Skeletal muscle cell (primary cell): ENCODE measurements at regions not wholly inside any gene's neighbourhood (a gene's known extent, or its start where the extent isn't known, plus 50 kb on each side); places are given as distances from the start of the nearest gene placed in this dataset.

Experiments used
- DNase-seq: peaks from one replicate; pipeline ENCODE4 v3.0.0-alpha.2; 2010; ENCODE audit warnings: low read depth
- H3K4me3 ChIP-seq: 2 replicates; pipeline ENCODE4 v1.5.1; 2011; ENCODE audit warnings: low read depth, mild to moderate bottlenecking, control low read depth, low read length, moderate library complexity

DNA sequence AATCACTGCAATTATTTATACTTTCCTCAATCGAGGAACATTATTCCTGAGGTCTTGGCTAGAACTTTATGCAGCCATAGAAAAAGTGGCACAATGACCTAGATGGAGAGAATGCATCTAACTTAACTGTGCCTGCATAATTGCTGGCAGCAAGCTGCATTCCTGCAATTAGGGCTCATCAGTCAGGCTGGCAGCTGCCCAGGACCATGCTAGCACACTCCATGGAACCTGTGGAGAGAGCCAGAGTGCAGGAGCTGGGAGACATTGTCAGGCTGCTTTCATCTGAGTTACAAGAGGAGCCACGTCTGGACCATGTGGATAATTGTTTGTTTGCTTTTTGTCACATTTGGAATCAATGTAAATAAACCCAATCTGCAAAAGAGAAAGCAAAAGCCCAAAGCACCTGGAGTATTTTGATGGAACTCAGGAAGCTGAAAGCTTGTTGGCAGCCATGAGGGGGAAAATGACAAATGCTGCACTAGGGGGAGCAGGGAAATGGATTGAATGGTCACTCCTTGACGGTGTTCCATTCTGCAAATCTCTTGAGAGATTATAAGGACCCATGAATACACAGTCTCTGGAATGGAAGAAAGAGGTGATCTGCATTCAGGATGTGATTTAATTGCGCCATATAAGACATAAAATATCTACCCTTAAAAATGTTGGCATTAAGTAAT lies 839.9 kb downstream of the MAT2B start:
- peak; percentile 24 for DNase-seq
- H3K4me3 ChIP-seq = no peak overlapping the region

DNA sequence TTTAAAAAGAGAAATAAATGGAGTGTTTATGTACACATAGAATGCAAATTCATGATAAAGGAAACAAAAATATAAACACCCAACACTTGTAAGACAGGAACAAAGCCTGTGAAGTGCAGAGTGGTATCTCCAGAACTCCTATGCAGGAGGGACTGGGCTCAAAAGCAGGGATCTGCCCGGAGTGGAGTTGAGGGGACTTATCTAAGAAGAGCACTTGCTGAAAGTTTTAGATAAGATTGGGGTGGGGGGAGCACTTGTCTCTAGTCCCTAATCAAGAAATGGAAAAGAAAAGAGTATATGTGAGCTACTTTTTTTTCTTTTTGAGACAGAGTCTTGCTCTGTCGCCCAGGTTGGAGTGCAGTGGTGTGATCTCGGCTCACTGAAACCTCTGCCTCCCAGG lies 840.4 kb downstream of the MAT2B start:
- DNase-seq = no peak
- no peak overlapping the region for H3K4me3 ChIP-seq

DNA sequence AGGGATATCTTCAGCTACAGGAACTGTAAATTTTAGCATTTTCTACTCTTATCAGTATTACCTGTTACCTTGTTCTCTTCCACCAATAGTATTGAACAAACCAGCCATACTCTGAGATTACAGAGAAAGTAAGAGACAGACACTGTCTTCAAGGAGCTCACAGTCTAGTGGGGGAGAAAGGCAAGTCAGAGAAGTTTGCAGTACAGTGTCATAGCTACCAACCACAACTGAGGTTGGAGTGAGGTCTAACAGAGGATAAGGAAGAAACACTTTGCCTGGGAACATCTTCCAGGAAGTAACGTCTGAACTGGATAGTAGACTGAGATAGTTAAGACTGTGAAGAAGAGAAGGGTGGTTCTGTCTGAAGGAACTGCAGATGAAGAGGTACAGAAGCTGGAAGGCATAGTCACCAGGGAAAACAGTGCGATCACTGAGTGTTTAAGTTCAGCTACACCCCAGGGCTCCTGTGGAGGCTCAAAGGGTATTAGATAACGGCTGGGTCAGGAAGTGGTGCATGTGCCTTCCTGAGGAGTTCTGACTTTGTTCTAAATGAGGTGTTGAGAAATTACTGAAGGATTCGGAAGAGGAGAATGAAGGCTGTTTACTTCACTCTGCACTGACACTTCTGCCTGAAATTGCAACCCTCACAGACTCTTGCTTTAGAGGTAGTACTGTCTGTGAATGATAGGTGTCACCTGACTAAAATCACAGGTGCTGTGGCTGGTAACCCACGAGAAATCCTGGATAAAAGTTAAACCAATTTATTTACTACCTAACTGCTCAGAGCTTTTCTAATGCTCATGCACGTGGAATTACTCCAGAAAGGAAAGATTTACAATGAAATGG lies 841.6 kb downstream of the MAT2B start:
- no peak for DNase-seq
- no peak overlapping the region for H3K4me3 ChIP-seq

DNA sequence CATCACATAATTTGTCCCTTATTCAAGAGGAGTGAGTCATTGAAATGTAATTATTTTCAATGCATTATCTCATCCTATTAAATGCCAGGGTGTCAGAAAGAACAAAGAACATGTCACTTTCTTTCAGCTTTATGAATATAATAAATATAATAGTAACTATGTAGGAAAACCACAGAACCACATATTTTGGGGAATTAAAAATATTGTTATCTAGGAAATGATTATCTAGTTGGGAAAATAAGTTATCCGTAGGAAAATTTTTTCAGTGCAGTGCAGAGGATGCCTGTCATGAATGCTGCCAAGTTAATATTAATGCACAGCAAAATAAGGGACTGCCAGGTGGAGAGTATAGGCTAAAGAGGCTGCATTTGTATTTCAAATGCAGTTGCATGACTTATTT lies 844.8 kb downstream of the MAT2B start:
- DNase-seq = no peak
- H3K4me3 ChIP-seq = no peak overlapping the region

DNA sequence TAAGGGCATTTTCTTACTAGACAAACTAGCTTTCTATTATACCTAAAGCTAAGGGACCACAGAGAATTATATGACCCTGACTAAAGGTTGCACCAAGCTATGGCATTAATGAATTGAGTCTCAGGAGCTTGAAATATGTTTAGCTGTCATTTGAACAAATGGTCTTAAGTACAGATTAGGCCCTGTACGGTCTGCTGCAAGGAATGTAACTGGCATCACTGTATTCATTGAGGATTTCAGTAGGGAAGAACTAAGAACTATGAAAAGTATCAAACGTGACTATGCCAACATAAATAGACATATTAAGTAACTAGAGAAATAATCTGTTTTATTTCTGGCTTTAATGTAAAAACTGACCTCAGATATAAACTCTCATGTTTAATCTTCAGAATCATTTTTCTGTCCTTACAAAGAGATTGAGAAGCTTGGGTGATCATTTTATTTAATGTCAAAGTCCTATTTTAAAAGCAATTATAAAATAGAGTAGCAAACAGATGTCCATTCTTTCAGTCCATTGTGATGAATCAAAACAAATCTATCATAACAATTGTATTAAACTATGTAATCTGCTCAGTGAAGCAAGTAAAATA lies 845.9 kb downstream of the MAT2B start:
- no peak overlapping the region for H3K4me3 ChIP-seq
- DNase-seq = no peak

DNA sequence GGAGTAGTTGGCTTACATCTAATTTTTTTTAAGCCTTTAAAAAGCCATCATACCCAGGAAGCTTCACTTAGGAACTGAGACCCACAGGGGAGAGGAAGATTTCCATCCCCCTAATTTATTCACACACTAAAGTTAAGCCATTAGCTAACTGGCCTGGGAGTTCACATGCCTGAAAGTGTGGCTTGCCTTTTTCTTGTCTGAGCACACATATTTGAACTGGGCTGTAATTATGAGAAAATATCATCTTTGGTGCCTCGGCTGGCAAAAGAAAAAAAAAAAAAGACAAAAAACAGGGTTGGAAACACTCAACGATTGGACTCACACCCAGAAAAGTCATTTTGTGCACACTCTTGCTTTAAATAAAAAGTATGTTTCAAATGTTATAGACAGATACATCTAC lies 847.3 kb downstream of the MAT2B start:
- H3K4me3 ChIP-seq = no peak overlapping the region
- DNase-seq = no peak

DNA sequence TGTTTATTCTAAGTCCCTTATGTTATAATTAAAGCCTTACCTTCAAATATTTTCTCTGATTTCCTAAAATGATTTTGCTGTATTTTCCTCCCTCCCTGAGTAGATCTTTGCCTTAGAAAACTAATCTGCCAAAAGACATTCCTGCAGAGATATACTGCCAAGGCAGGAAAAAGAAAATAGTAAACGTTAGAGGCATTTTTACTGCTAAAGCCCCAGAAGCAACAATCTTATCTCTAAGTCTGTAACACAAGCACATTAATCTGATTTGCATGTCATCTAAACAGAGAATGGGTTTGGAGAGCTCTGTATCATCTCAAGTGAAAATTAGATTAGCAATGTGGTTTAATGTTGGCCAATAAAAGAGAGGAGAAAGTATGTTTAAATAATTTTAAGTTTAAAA lies 847.7 kb downstream of the MAT2B start:
- H3K4me3 ChIP-seq = no peak overlapping the region
- DNase-seq = no peak

DNA sequence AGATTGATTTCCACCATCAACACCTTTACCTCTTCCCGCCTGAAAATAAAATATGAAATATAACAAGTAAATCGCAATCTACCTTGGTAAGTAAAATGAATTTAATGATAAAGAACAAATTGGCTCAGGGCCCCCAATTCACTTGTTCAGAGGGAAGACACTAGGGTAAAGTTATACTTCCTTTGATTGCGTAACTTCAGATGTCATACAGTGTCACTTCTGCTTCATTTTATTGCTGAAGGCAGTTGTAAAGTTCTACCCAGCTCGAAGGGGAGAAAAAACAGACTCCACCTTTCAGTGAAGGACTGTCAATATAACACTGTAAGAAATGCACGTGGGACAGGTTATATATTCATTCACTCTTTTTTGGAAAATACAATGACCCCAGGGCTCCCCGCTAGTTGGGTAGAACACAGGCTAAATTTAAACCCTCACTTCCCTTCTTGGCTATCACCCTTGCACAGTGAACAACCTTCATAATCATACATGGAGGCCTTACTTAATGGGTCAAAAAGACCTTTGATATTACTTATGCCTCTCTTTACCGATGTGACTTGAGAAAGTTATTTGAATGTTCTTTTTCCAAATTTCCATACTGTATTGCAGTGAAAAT lies 848.8 kb downstream of the MAT2B start:
- DNase-seq = no peak

DNA sequence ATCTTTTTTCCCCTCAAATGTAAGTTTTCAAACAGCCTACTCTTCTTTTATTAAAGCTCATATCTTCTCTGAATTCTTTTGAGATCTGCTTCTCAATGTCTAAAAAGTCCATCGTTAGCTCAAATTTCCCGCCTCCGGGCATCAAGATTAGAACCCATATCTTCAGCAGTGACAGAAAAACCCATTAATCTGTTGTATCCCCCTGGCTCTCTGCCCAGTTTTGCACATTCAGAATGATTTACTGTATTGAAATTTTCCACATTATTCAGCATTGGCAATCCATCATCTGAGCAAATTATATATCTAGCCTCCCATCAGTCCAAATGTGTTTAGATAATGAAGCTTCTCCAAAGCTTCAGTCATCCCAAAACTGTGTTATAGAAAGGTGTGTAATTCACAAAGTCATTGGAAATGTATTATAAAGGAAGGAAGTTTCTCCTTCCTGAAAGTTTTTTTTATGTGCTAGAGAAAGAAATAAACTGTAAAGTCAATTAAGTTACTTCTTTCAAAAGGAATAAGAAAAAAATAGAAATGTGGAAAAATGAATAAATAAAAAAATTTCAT lies 849.9 kb downstream of the MAT2B start:
- H3K4me3 ChIP-seq = no peak overlapping the region
- no peak for DNase-seq

More for the DNA sequence above, 848.8 kb downstream of the MAT2B start:
- H3K4me3 ChIP-seq = no peak overlapping the region

DNA sequence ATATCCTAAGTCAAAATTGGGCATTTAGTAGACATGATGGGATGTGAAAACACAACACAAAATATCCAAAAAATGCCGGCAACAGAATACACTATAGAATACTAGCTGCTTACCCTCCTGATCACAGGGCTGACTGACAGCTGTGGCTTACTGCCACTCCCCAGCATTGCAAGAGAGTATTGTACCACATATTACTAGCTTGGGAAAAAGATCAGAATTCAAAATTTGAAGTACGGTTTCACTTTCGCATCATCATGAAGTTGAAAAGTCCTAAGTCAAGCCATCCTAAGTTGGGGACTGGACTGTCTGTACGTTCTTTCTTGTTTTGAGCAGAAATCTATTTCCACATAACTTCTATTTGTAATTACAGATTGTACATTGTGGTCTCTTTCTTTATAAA lies 851.4 kb downstream of the MAT2B start:
- no peak for DNase-seq
- no peak overlapping the region for H3K4me3 ChIP-seq

DNA sequence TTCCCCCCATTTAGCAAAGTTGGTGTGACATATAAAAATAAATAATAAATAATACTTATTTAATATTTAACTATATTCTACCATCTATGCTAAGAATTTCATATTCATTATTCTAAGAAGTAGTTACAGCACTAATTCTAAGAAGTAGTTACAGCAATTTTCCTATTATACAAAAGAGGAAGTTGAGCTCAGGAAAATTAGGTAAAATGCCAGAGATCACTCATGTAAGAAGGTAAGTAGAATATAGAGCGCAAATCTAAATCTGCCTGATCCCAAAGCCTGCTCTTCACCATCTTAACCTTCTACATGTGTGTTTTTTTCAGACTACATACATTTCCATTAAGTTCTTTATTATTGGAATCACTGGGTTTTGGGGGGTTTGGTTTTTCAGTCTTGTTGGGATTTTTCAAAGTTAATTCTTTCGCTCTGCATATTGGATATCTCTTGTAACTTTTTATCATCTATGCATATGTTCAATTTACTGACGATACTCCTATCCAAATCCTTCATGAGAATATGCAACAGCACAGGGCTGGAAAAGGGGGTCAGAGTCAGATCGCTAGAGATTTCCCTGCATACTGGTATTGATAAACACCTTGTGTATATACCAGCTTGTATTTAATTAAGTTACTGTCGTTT lies 852.1 kb downstream of the MAT2B start:
- no peak overlapping the region for H3K4me3 ChIP-seq
- DNase-seq = no peak

DNA sequence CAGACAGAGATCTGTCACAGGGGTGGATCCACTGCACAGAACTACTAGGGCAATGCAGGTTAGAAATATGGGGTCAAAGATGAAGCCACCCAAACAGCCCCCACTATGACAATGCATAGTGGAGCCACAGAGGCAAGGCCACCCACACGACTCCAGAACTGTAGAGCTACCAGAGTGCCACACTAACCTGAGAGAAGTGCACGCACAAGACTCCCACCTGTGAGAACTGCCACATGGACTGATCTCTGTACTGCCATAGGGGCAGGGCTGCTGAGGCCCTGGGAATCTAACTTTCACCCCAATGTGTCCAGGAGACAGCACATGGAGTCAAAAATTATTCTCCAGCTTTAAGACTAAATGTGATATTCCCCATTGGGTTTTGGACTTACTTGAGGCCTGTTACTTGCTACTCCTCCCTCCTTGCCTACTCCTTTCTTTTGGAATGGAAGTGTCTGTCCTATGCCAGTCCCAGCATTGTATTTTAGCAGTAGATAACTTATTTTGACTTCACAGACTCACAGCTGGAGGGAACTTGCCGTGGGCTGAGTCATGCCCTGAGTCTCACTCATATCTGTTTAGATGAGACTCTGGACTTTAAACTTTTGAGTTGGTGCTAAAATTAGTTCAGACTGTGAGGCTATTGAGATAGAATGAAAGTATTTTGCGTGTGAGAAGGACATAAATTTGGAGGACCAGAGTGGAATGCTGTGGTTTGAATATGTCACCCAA lies 853.3 kb downstream of the MAT2B start:
- peak; percentile 31 for DNase-seq
- H3K4me3 ChIP-seq = no peak overlapping the region

DNA sequence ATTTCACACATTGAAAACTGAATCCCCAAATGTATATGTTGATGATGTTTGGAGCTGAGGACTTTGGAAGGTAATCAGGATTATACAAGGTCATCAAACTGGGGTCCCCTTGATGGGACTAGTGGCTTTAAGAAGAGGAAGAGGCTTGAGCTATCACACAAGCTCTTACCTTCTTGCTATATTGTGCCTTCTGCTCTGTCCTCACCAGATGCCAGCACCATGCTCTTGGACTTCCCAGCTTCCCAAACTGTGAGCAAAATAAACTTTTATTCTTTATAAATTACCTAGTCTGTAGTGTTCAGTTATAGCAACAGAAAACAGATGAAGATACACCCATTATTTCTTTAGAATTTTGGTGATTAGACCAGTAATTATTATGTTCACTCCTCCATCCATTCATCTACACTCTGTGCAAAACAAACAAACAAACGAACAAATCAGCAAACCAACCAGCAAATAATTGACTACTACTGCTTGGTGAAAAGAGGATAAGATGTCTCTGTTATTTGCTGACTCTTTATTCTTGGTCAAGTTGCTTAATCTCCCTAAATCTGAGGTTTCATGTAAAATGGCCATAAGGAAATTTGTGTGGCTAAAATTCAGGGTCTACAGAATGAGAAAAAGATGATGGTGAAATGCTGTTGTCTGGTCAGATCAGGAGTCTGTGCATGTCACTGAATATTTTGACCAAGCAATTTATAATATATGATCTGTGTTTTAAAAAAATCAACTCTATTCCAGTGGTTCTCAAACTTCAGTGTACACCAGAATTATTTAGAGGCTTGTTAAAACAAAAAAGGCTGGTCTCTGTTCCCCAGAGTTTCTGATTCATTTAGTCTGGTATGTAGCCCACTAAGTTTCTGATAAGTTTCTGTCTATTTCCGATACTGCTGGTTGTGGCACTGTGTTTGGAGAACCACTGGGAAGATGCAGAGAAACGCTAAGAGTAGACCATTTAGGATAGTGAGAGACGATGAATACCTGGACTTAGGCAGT lies 854.1 kb downstream of the MAT2B start:
- no peak for DNase-seq
- H3K4me3 ChIP-seq = no peak overlapping the region

DNA sequence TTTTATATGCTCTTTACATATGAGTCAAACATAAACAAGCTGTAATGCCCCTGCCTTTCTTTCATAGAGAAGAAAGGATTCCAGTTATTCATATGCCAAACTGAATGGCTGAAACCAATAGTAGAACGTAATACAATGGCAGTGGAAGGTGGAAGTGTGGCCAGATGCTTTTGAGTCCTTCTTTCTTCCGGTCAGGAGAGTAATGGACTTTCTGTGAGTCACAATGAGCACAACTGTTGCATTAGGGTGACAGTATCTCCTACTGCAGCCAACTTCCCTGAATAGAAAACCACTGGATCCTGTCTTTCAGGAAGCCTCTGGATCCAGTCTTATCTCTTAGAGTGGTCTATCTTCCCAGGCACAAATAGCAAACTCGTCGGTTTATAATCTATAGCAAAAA lies 855.2 kb downstream of the MAT2B start:
- no peak overlapping the region for H3K4me3 ChIP-seq
- DNase-seq = no peak

DNA sequence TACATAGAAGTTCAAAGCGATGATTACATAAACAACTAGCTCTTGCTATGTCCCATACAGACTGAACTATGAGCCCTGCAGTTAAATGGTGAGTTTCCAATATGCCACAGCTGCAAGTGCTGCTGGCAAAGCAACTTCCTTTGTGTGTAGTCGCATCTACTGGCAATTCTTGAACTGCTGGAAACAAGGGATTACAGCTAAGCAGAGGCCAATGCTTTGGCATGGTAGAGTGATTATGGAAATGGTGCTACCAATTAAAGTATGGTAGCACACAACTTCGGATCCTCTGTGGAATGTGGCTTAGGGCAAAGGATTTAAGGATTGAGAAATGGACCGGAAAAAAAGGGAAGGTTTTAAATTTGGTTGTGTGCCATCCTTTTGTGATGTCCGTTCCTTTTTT lies 856.6 kb downstream of the MAT2B start:
- H3K4me3 ChIP-seq = no peak overlapping the region
- no peak for DNase-seq

DNA sequence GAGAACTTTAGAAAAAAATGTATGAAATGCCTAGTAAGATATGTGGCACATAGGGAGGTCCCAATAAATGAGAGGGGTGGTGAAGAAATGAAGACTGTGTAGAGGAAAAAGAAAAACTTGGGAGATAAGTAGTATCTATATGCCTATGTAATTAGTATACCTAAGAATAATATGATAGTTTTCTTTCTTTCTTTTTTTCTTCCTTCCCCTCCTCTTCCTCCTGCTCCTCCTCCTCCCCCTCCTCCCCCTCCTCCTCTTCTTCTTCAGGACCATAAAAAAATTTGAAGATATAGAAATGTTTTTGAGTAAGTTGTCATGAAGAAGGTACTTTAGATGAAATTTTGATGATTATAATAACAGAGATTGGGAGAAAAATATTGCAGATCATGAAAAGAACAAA lies 857.4 kb downstream of the MAT2B start:
- DNase-seq = no peak
- H3K4me3 ChIP-seq = no peak overlapping the region

DNA sequence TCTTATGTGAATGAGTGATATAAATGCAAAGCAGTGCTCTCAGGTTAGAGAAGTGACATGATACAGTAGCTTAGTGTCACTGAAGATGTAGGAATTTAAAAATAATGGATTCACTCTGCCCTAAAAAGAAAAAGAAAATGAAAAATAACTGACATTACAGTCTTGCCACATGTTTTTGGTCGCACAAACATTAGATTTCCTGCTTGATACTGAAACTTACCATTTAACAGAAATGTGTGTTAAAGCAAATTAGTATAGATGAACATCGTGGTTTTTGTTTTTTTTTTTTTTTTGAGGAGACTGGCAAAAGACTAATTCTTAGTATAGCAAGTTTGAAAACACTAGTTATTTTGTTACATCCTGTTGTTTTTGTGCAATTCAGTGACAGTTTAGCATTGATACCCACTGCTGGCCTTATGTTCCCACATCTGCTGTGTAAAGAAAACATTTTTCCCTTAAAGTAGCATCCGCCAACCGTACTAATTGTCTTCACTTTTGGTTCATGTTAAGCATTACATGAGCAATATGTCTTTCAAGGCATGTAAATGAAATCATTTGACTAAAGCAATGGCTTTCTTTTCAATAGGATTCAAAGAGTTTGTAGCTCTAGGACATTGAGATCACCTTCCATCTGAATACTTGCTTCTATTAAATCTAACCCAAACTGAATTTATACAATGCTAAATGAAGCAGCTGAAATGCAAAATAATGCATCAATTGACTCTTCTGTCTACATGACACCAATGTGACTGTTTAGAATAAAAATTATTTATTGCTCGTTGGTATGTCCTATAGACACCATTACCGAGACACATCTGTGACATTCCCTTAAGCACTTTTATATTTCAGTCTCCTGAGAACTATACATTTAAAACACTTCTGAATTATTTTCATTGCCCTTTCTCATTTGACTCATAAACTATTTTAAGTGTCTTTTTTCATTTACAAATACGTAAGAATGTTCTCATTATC lies 859.1 kb downstream of the MAT2B start:
- no peak overlapping the region for H3K4me3 ChIP-seq
- no peak for DNase-seq
